ENCODE measurements at regions not wholly inside any gene's neighbourhood (a gene's known extent, or its start where the extent isn't known, plus 50 kb on each side); places are given as distances from the start of the nearest gene placed in this dataset.

- Histone ChIP-seq H3K9ac (ENCODE audit: low read depth, low read length, poor library complexity, severe bottlenecking) (no peak overlapping the region), H3K4me1 (ENCODE audit: insufficient read depth, low read length, poor library complexity, severe bottlenecking) (no peaks in the 10 kb centered on the region), H3K4me3 (ENCODE audit: low read length, poor library complexity, severe bottlenecking) (no peak overlapping the region), H4K20me1 (ENCODE audit: insufficient read depth, low read length, poor library complexity, severe bottlenecking) (no peaks in the 10 kb centered on the region), H3K27me3 (ENCODE audit: insufficient read depth, low read length, poor library complexity, severe bottlenecking) (no peaks in the 10 kb centered on the region), H3K36me3 (ENCODE audit: insufficient read depth, low read length) (no peaks in the 10 kb centered on the region), H3F3A (ENCODE audit: low read depth) (no peaks in the 10 kb centered on the region), H2AFZ (ENCODE audit: low read length) (no peak overlapping the region), H3K4me2 (ENCODE audit: low read depth, low read length, poor library complexity, severe bottlenecking) (no peak overlapping the region), H3K9me2 (replicated peaks; ENCODE audit: low read depth, low read length) (no peaks in the 10 kb centered on the region), H3K79me2 (ENCODE audit: insufficient read depth, low read length) (no peaks in the 10 kb centered on the region), H3K9me3 (ENCODE audit: insufficient read depth, low read depth, low read length) (no peaks in the 10 kb centered on the region)
- TF ChIP-seq CTCF (conservative IDR thresholded peaks at IDR 0.05; ENCODE audit: low read length): no peak
- no peak for TF ChIP-seq EZH2phosphoT487 (IDR thresholded peaks at IDR 0.05; ENCODE audit: borderline replicate concordance)
Observed at GRCh38 chr12:94056419-94057158, 91.8 kb upstream of the PLXNC1 start.

- no peaks in the 10 kb centered on the region for H4K20me1 ChIP-seq (ENCODE audit: insufficient read depth, low read length, poor library complexity, severe bottlenecking)
- no peaks in the 10 kb centered on the region for H3K79me2 ChIP-seq (ENCODE audit: insufficient read depth, low read length)
- no peak overlapping the region for H3K4me2 ChIP-seq (ENCODE audit: low read depth, low read length, poor library complexity, severe bottlenecking)
- no peaks in the 10 kb centered on the region for H3K4me1 ChIP-seq (ENCODE audit: insufficient read depth, low read length, poor library complexity, severe bottlenecking)
- no peaks in the 10 kb centered on the region for H3K9me3 ChIP-seq (ENCODE audit: insufficient read depth, low read depth, low read length)
- H2AFZ ChIP-seq (ENCODE audit: low read length): no peak overlapping the region
- no peak overlapping the region for H3K4me3 ChIP-seq (ENCODE audit: low read length, poor library complexity, severe bottlenecking)
- no peaks in the 10 kb centered on the region for H3F3A ChIP-seq (ENCODE audit: low read depth)
- no peaks in the 10 kb centered on the region for H3K9me2 ChIP-seq (replicated peaks; ENCODE audit: low read depth, low read length)
- TF ChIP-seq CTCF (conservative IDR thresholded peaks at IDR 0.05; ENCODE audit: low read length) (no peak), EZH2phosphoT487 (IDR thresholded peaks at IDR 0.05; ENCODE audit: borderline replicate concordance) (no peak)
- no peaks in the 10 kb centered on the region for H3K27me3 ChIP-seq (ENCODE audit: insufficient read depth, low read length, poor library complexity, severe bottlenecking)
- no peaks in the 10 kb centered on the region for H3K36me3 ChIP-seq (ENCODE audit: insufficient read depth, low read length)
- H3K9ac ChIP-seq (ENCODE audit: low read depth, low read length, poor library complexity, severe bottlenecking): no peak overlapping the region
Observed at GRCh38 chr12:94057262-94058151, 90.9 kb upstream of the PLXNC1 start.

DNA sequence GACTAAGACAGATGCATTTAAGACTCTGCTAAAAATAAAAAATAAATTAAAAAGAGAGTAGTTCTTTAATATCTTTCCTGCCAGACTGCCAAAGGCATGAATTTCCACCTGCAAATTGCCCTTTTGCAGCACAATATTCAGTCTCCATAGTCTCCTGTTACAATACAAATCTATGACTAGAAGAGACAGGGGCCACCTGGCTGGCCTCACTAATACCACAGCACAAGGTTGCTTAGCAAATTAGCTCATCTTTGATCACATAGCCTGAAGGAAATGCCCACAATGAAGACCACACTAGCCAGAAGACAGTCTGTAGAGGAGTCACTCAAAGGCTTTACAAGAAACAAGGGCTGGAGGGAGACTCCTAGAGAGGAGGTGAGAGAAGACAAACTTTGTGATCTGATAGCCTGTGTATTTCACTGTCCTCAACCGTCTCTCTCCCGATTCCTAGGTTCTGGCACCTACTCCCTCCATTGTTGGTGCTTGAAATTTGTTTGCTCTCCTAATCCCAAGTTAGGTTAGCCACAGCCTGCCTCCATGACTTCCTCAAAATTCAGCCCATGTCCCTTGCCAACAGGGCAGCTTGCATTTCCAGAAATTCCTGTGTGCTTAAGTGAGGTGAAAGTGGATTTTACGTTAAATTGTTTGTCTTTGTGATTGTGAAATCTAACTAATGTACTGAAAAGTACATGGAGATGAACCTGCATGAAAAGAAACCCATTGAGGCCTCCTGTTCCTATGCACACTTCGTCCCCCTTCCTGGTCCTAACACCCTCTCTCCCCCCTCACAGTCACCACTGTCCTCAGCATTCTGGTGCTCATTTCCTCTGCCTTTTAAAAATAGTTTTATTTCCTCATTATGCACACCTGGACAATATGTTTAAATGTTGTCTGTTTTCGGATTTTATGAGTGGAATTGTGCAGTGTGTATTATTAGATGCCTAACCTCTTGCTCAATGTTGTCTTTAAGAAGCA, 88.7 kb upstream of the PLXNC1 start:
- no peaks in the 10 kb centered on the region for H4K20me1 ChIP-seq (ENCODE audit: insufficient read depth, low read length, poor library complexity, severe bottlenecking)
- no peaks in the 10 kb centered on the region for H3K4me1 ChIP-seq (ENCODE audit: insufficient read depth, low read length, poor library complexity, severe bottlenecking)
- H3K9me3 ChIP-seq (ENCODE audit: insufficient read depth, low read depth, low read length): no peaks in the 10 kb centered on the region
- no peak overlapping the region for H2AFZ ChIP-seq (ENCODE audit: low read length)
- no peak overlapping the region for H3K4me3 ChIP-seq (ENCODE audit: low read length, poor library complexity, severe bottlenecking)
- TF ChIP-seq CTCF (conservative IDR thresholded peaks at IDR 0.05; ENCODE audit: low read length) (no peak), EZH2phosphoT487 (IDR thresholded peaks at IDR 0.05; ENCODE audit: borderline replicate concordance) (no peak)
- H3K36me3 ChIP-seq (ENCODE audit: insufficient read depth, low read length): no peaks in the 10 kb centered on the region
- no peaks in the 10 kb centered on the region for H3F3A ChIP-seq (ENCODE audit: low read depth)
- no peaks in the 10 kb centered on the region for H3K79me2 ChIP-seq (ENCODE audit: insufficient read depth, low read length)
- H3K4me2 ChIP-seq (ENCODE audit: low read depth, low read length, poor library complexity, severe bottlenecking): no peak overlapping the region
- H3K9ac ChIP-seq (ENCODE audit: low read depth, low read length, poor library complexity, severe bottlenecking): no peak overlapping the region
- H3K27me3 ChIP-seq (ENCODE audit: insufficient read depth, low read length, poor library complexity, severe bottlenecking): no peaks in the 10 kb centered on the region
- no peaks in the 10 kb centered on the region for H3K9me2 ChIP-seq (replicated peaks; ENCODE audit: low read depth, low read length)

Measured in Loucy (cell line).